AG04450 (cell line): ENCODE measurements at regions not wholly inside any gene's neighbourhood (a gene's known extent, or its start where the extent isn't known, plus 50 kb on each side); places are given as distances from the start of the nearest gene placed in this dataset.

Experiments
- CTCF ChIA-PET: fragments of 300-600, 350-600 bp; formaldehyde crosslinking; extraction: SDS; loops from one replicate; lab custom pipeline; 2022; ENCODE audit warnings: antibody characterized with exemption, inconsistent platforms; lab: Charles Lee
- POLR2A ChIA-PET: fragments of 350-600 bp; formaldehyde crosslinking; extraction: SDS; loops from one replicate; lab custom pipeline; 2021; ENCODE audit warnings: antibody characterized with exemption, inconsistent platforms; lab: Yijun Ruan, JAX
- DNase-seq: peaks from one replicate; pipeline ENCODE4 v3.0.0-alpha.2; 2011; ENCODE audit warnings: low read depth, low spot score
- H3K27ac ChIP-seq: one replicate; pipeline ENCODE4 v1.5.1; 2012; ENCODE audit warnings: low read depth, low read length, control low read depth
- H3K27me3 ChIP-seq: one replicate; pipeline ENCODE4 v1.6.0; 2012; ENCODE audit warnings: low read length; ENCODE audit not compliant: control insufficient read depth, insufficient read depth
- H3K4me3 ChIP-seq: 2 replicates; pipeline ENCODE4 v1.5.1; 2011; ENCODE audit warnings: mild to moderate bottlenecking, low read depth, low read length, control low read depth
- H3K9me3 ChIP-seq: 2 replicates; pipeline ENCODE4 v1.5.1; 2012; ENCODE audit warnings: low read length; ENCODE audit not compliant: control insufficient read depth, insufficient read depth
- CTCF ChIP-seq: IDR thresholded peaks from 2 replicates; pipeline ENCODE4 v1.5.1; 2011; ENCODE audit warnings: low read depth, low read length, control low read depth, inconsistent platforms

GRCh38 chr6:165091121-165091785 is 218.2 kb downstream of the C6orf118 start:
- ChIA-PET CTCF (no interaction called here), POLR2A (no interaction called here)
- Histone ChIP-seq H3K4me3 (no peak overlapping the region), H3K9me3 (peaks cover 20% of the 10 kb centered on the region), H3K27me3 (no peaks in the 10 kb centered on the region), H3K27ac (no peak overlapping the region)
- TF ChIP-seq CTCF: no peak
- no peak for DNase-seq

- H3K27ac ChIP-seq: no peak overlapping the region
- DNase-seq: no peak
- no peak for TF ChIP-seq CTCF
- POLR2A ChIA-PET: no interaction called here
- CTCF ChIA-PET: no interaction called here
- no peaks in the 10 kb centered on the region for H3K27me3 ChIP-seq
- H3K4me3 ChIP-seq: no peak overlapping the region
- H3K9me3 ChIP-seq: peaks cover 15% of the 10 kb centered on the region
These were observed 219.2 kb downstream of the C6orf118 start for GRCh38 chr6:165090242-165090641.

- Histone ChIP-seq H3K4me3 (no peak overlapping the region), H3K27me3 (no peaks in the 10 kb centered on the region), H3K27ac (no peak overlapping the region), H3K9me3 (peaks cover 18% of the 10 kb centered on the region)
- no peak for TF ChIP-seq CTCF
- DNase-seq: no peak
- ChIA-PET CTCF (no interaction called here), POLR2A (no interaction called here)
These were observed 222.6 kb downstream of the C6orf118 start for GRCh38 chr6:165086814-165087213.

- Histone ChIP-seq H3K4me3 (no peak overlapping the region), H3K9me3 (peaks cover 8% of the 10 kb centered on the region; the same call in 1 of the 2 replicates), H3K27ac (no peak overlapping the region), H3K27me3 (no peaks in the 10 kb centered on the region)
- no peak for DNase-seq
- ChIA-PET CTCF (no interaction called here), POLR2A (no interaction called here)
- no peak for TF ChIP-seq CTCF
These were observed 226.8 kb downstream of the C6orf118 start for GRCh38 chr6:165082636-165083035.

- CTCF ChIA-PET: no interaction called here
- no peak for DNase-seq
These were observed 227.4 kb downstream of the C6orf118 start for GRCh38 chr6:165081944-165082532.

More at GRCh38 chr6:165081944-165082532, 227.4 kb downstream of the C6orf118 start:
- no peak for TF ChIP-seq CTCF
- no peaks in the 10 kb centered on the region for H3K27me3 ChIP-seq
- no peak overlapping the region for H3K4me3 ChIP-seq
- H3K9me3 ChIP-seq: peaks cover 8% of the 10 kb centered on the region; the same call in 1 of the 2 replicates
- no peak overlapping the region for H3K27ac ChIP-seq
- POLR2A ChIA-PET: no interaction called here
